ENCODE measurements at regions not wholly inside any gene's neighbourhood (a gene's known extent, or its start where the extent isn't known, plus 50 kb on each side); places are given as distances from the start of the nearest gene placed in this dataset.
A peak's percentile ranks its signal among the peaks of the same experiment; 100 is the strongest.

DNA sequence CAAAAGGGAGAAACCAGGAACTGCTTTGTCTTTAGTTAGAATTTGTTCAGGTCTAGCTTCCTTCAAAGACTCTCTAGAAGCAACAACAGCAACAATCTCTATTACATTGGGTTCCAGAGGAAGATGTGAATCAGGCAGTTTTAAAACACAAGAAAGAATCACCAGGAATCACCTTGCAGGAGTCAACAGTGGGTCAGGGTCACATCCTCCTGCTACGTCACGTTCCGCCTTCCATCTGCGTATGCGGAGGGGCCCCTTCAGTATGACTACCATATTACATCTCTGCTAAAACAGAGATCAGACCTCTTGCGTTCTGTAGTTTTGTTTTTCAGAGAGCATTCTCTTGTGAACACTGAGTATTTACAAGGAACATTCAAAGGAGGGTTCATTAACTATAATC lies 147.8 kb upstream of the STARD13 start:
- TF ChIP-seq, protein P1, sequence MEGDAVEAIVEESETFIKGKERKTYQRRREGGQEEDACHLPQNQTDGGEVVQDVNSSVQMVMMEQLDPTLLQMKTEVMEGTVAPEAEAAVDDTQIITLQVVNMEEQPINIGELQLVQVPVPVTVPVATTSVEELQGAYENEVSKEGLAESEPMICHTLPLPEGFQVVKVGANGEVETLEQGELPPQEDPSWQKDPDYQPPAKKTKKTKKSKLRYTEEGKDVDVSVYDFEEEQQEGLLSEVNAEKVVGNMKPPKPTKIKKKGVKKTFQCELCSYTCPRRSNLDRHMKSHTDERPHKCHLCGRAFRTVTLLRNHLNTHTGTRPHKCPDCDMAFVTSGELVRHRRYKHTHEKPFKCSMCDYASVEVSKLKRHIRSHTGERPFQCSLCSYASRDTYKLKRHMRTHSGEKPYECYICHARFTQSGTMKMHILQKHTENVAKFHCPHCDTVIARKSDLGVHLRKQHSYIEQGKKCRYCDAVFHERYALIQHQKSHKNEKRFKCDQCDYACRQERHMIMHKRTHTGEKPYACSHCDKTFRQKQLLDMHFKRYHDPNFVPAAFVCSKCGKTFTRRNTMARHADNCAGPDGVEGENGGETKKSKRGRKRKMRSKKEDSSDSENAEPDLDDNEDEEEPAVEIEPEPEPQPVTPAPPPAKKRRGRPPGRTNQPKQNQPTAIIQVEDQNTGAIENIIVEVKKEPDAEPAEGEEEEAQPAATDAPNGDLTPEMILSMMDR (IDR thresholded peaks at IDR 0.05; ENCODE audit: insufficient read depth, low read length) = no peak
- DNase-seq (ENCODE audit: low read depth) = no peak

DNA sequence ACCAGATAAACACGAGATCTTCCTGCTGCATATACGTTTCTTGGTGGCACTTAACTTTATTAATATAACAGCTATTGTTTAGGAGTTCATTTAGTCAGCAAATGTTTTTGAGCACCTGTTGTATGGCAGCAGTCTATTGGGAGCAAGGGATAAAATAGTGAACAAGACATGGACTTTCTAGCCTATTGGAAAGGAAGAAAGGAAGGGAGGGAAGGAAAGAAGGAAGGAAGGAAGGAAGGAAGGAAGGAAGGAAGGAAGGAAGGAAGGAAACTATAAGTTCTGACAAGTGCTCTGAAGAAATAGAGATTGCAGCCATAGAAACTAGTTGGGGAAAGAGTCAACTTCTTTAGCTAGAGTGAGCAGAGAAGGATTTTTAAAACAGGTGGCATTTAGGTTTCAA lies 149.1 kb upstream of the STARD13 start:
- TF ChIP-seq, protein P1 (IDR thresholded peaks at IDR 0.05; ENCODE audit: insufficient read depth, low read length) = no peak
- DNase-seq (ENCODE audit: low read depth) = no peak
- H3K4me3 ChIP-seq (ENCODE audit: low read depth, low read length) = no peak overlapping the region

More for the DNA sequence above, 147.8 kb upstream of the STARD13 start:
- H3K4me3 ChIP-seq (ENCODE audit: low read depth, low read length) = no peak overlapping the region

GRCh38 chr13:33435207-33435606 lies 149.7 kb upstream of the STARD13 start:
- H3K4me3 ChIP-seq (ENCODE audit: low read depth, low read length) = no peak overlapping the region
- DNase-seq (ENCODE audit: low read depth) = no peak
- TF ChIP-seq, protein P1 (IDR thresholded peaks at IDR 0.05; ENCODE audit: insufficient read depth, low read length) = no peak

DNA sequence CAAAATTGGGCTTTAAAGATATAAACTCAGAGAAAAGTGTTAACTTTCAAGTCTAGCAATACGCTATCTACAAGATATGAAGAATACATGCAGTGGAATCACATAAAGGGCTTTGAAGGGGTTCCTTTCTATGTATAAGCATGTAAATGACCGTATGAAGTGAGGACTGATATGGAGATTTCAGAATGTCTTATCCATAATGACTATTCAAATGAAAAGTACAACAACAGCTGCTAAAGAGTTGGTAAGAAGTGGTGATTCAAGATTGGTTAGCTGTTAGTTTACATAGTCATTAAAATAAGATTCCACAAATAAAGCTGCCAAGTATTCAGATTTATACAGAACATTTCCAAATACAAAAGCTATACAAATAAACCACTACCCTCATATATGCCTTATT lies 153.4 kb upstream of the STARD13 start:
- TF ChIP-seq, protein P1 (IDR thresholded peaks at IDR 0.05; ENCODE audit: insufficient read depth, low read length) = no peak
- DNase-seq (ENCODE audit: low read depth) = no peak
- no peak overlapping the region for H3K4me3 ChIP-seq (ENCODE audit: low read depth, low read length)

- no peak overlapping the region for H3K4me3 ChIP-seq (ENCODE audit: low read depth, low read length)
- DNase-seq (ENCODE audit: low read depth) = peak; percentile 39
- TF ChIP-seq, protein P1 (IDR thresholded peaks at IDR 0.05; ENCODE audit: insufficient read depth, low read length) = peak; percentile 11
Observed at GRCh38 chr13:33441015-33441414, 155.5 kb upstream of the STARD13 start.

DNA sequence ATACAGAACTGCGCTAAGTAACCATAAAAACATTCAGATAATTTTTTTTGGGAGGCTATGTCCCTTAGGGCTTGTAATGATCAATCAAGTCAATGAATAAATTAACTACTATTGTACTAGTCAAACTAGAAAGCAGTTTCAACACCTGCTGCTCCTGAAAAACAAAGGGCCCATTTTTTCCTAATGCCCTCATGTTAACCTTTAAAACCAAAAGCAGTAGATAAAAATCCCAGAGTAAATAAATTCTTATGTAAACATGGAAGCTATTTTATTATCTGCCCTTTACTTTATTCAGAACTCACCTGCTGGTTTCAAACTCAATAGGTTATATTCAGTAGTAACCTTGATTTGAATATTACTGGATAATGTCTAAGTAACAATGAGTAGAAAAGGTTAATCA lies 159.5 kb upstream of the STARD13 start:
- H3K4me3 ChIP-seq (ENCODE audit: low read depth, low read length) = no peak overlapping the region
- DNase-seq (ENCODE audit: low read depth) = no peak
- TF ChIP-seq, protein P1 (IDR thresholded peaks at IDR 0.05; ENCODE audit: insufficient read depth, low read length) = no peak

DNA sequence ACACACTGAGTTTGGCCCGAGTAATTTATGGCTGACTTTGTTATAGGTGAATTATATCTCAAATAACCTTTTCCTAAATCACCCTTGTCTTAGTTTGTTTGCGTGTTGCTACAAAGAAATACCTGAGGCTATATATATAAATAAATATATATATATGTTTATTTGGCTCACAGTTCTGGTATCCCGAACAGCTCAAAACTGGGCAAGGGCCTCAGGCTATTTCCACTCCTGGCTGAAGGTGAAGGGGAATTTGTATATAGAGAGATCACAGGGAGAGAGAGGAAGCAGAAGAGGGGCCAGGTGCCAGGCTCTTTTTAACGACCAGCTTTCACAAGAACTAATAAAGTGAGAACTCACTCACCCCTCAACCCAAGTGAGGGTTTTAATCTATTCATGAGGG lies 159.9 kb upstream of the STARD13 start:
- DNase-seq (ENCODE audit: low read depth) = no peak
- no peak overlapping the region for H3K4me3 ChIP-seq (ENCODE audit: low read depth, low read length)
- TF ChIP-seq, protein P1 (IDR thresholded peaks at IDR 0.05; ENCODE audit: insufficient read depth, low read length) = no peak

Data from fibroblast of the aortic adventitia (primary cell).